HG02759 (cell line): ENCODE measurements at regions not wholly inside any gene's neighbourhood (a gene's known extent, or its start where the extent isn't known, plus 50 kb on each side); places are given as distances from the start of the nearest gene placed in this dataset.

Source experiments
- ATAC-seq: cut with Tn5 transposase; IDR thresholded peaks from one replicate; pipeline ENCODE4 v1.9.1; 2021; ENCODE audit warnings: mild to moderate bottlenecking, moderate library complexity; ENCODE audit not compliant: unreplicated experiment

- no peak for ATAC-seq
Observed at GRCh38 chr6:15880262-15880973, 217.6 kb upstream of the DTNBP1 start.

- peak; percentile 71 for ATAC-seq
Observed at GRCh38 chr6:15879371-15880261, 216.8 kb upstream of the DTNBP1 start.

GRCh38 chr6:15877231-15877630 is 214.4 kb upstream of the DTNBP1 start:
- ATAC-seq, result no peak

- peak; percentile 75 for ATAC-seq
Observed at GRCh38 chr6:15876406-15876805, 213.6 kb upstream of the DTNBP1 start.

- ATAC-seq, result no peak
Observed at GRCh38 chr6:15875797-15876196, 213.0 kb upstream of the DTNBP1 start.

- no peak for ATAC-seq
Observed at GRCh38 chr6:15874821-15875220, 212.0 kb upstream of the DTNBP1 start.

- ATAC-seq, result no peak
Observed at GRCh38 chr6:15874326-15874725, 211.5 kb upstream of the DTNBP1 start.

GRCh38 chr6:15872241-15873103 is 209.6 kb upstream of the DTNBP1 start:
- no peak for ATAC-seq

- ATAC-seq, result no peak
Observed at GRCh38 chr6:15871276-15871675, 208.4 kb upstream of the DTNBP1 start.

- no peak for ATAC-seq
Observed at GRCh38 chr6:15870333-15871043, 207.7 kb upstream of the DTNBP1 start.

- no peak for ATAC-seq
Observed at GRCh38 chr6:15864708-15865062, 201.9 kb upstream of the DTNBP1 start.

GRCh38 chr6:15864038-15864707 is 201.3 kb upstream of the DTNBP1 start:
- no peak for ATAC-seq

GRCh38 chr6:15862810-15863209 is 200.0 kb upstream of the DTNBP1 start:
- no peak for ATAC-seq

- ATAC-seq, result no peak
Observed at GRCh38 chr6:15861486-15861885, 198.7 kb upstream of the DTNBP1 start.

GRCh38 chr6:15854826-15855710 is 192.2 kb upstream of the DTNBP1 start:
- ATAC-seq, result no peak

- no peak for ATAC-seq
Observed at GRCh38 chr6:15854378-15854777, 191.6 kb upstream of the DTNBP1 start.

- no peak for ATAC-seq
Observed at GRCh38 chr6:15853259-15853658, 190.4 kb upstream of the DTNBP1 start.

GRCh38 chr6:15852289-15852688 is 189.5 kb upstream of the DTNBP1 start:
- ATAC-seq, result no peak

- no peak for ATAC-seq
Observed at GRCh38 chr6:15849395-15849794, 186.6 kb upstream of the DTNBP1 start.
